ENCODE measurements at regions not wholly inside any gene's neighbourhood (a gene's known extent, or its start where the extent isn't known, plus 50 kb on each side); places are given as distances from the start of the nearest gene placed in this dataset.
"Not testable (repeated sequence)": the region's sequence is repeated elsewhere in the genome, so short reads cannot be mapped to it uniquely, and the experiment has no call there.

GRCh38 chr5:145666591-145666990, 168.6 kb downstream of the PRELID2 start:
- in situ Hi-C loops (cut with MboI; ENCODE audit: low sequenced_read_pairs, unreplicated experiment), result no loop called here
- no peak for DNase-seq (ENCODE audit: low spot score)
- TF ChIP-seq CTCF (IDR thresholded peaks at IDR 0.05; ENCODE audit: borderline replicate concordance, control extremely low read depth, extremely low read depth, insufficient read depth, missing control alignments), result no peak

GRCh38 chr5:145661737-145662485, 173.2 kb downstream of the PRELID2 start:
- DNase-seq (ENCODE audit: low spot score), result no peak
- in situ Hi-C loops (cut with MboI; ENCODE audit: low sequenced_read_pairs, unreplicated experiment), result no loop called here
- TF ChIP-seq CTCF (IDR thresholded peaks at IDR 0.05; ENCODE audit: borderline replicate concordance, control extremely low read depth, extremely low read depth, insufficient read depth, missing control alignments), result no peak

GRCh38 chr5:145660897-145661640, 174.1 kb downstream of the PRELID2 start:
- DNase-seq (ENCODE audit: low spot score), result no peak
- TF ChIP-seq CTCF (IDR thresholded peaks at IDR 0.05; ENCODE audit: borderline replicate concordance, control extremely low read depth, extremely low read depth, insufficient read depth, missing control alignments), result no peak
- in situ Hi-C loops (cut with MboI; ENCODE audit: low sequenced_read_pairs, unreplicated experiment), result no loop called here

GRCh38 chr5:145658435-145658834, 176.7 kb downstream of the PRELID2 start:
- in situ Hi-C loops (cut with MboI; ENCODE audit: low sequenced_read_pairs, unreplicated experiment), result no loop called here
- TF ChIP-seq CTCF (IDR thresholded peaks at IDR 0.05; ENCODE audit: borderline replicate concordance, control extremely low read depth, extremely low read depth, insufficient read depth, missing control alignments), result no peak
- DNase-seq (ENCODE audit: low spot score), result no peak

- DNase-seq (ENCODE audit: low spot score); in situ Hi-C loops (cut with MboI; ENCODE audit: low sequenced_read_pairs, unreplicated experiment): not testable (repeated sequence)
Measured at GRCh38 chr5:145652700-145653099, 182.4 kb downstream of the PRELID2 start.

- in situ Hi-C loops (cut with MboI; ENCODE audit: low sequenced_read_pairs, unreplicated experiment); DNase-seq (ENCODE audit: low spot score): not testable (repeated sequence)
Measured at GRCh38 chr5:145647137-145647536, 188.0 kb downstream of the PRELID2 start.

GRCh38 chr5:145643214-145643613, 191.9 kb downstream of the PRELID2 start:
- DNase-seq (ENCODE audit: low spot score); in situ Hi-C loops (cut with MboI; ENCODE audit: low sequenced_read_pairs, unreplicated experiment): not testable (repeated sequence)

GRCh38 chr5:145637396-145637795, 197.7 kb downstream of the PRELID2 start:
- TF ChIP-seq CTCF (IDR thresholded peaks at IDR 0.05; ENCODE audit: borderline replicate concordance, control extremely low read depth, extremely low read depth, insufficient read depth, missing control alignments), result no peak
- DNase-seq (ENCODE audit: low spot score), result no peak
- in situ Hi-C loops (cut with MboI; ENCODE audit: low sequenced_read_pairs, unreplicated experiment), result no loop called here

Measured in GM13976 (cell line).